GM23248 (cell line): ENCODE measurements at regions not wholly inside any gene's neighbourhood (a gene's known extent, or its start where the extent isn't known, plus 50 kb on each side); places are given as distances from the start of the nearest gene placed in this dataset.

ENCODE experiments used
- DNase-seq: peaks from one replicate; pipeline ENCODE4 v3.0.0-alpha.2; 2015
- H2AFZ ChIP-seq: fragments of 200-600 bp; sonication (generic); 2 replicates; pipeline ENCODE4 v1.6.1; 2016; ENCODE audit warnings: antibody characterized with exemption
- H3F3A ChIP-seq: fragments of 200-600 bp; sonication (generic); 2 replicates; pipeline ENCODE4 v1.6.1; 2016; ENCODE audit warnings: mild to moderate bottlenecking, antibody characterized with exemption, mixed run types; ENCODE audit not compliant: insufficient read depth
- H3K27ac ChIP-seq: fragments of 200-600 bp; sonication (generic); 2 replicates; pipeline ENCODE4 v1.5.1; 2016; ENCODE audit warnings: mild to moderate bottlenecking
- H3K27me3 ChIP-seq: fragments of 200-600 bp; sonication (generic); replicated peaks from 2 replicates; pipeline ENCODE4 v1.6.1; 2016; ENCODE audit warnings: mild to moderate bottlenecking; ENCODE audit not compliant: insufficient read depth
- H3K36me3 ChIP-seq: fragments of 200-600 bp; sonication (generic); 2 replicates; pipeline ENCODE4 v1.6.1; 2016; ENCODE audit warnings: low read depth, mild to moderate bottlenecking
- H3K4me1 ChIP-seq: fragments of 200-600 bp; sonication (generic); 2 replicates; pipeline ENCODE4 v1.6.1; 2016; ENCODE audit warnings: mild to moderate bottlenecking; ENCODE audit not compliant: insufficient read depth
- H3K4me2 ChIP-seq: fragments of 200-600 bp; sonication (generic); one replicate; pipeline ENCODE4 v1.6.1; 2016; ENCODE audit warnings: mild to moderate bottlenecking; ENCODE audit not compliant: unreplicated experiment
- H3K4me3 ChIP-seq: fragments of 200-600 bp; sonication (generic); 2 replicates; pipeline ENCODE4 v1.5.1; 2016; ENCODE audit warnings: mild to moderate bottlenecking
- H3K79me2 ChIP-seq: fragments of 200-600 bp; sonication (generic); 2 replicates; pipeline ENCODE4 v1.6.1; 2016; ENCODE audit warnings: mild to moderate bottlenecking; ENCODE audit not compliant: insufficient read depth
- H3K9ac ChIP-seq: fragments of 200-600 bp; sonication (generic); 2 replicates; pipeline ENCODE4 v1.6.1; 2016; ENCODE audit warnings: mild to moderate bottlenecking
- H3K9me2 ChIP-seq: fragments of 200-600 bp; sonication (generic); 2 replicates; pipeline ENCODE4 v1.6.1; 2016; ENCODE audit warnings: mixed run types, mild to moderate bottlenecking, moderate library complexity; ENCODE audit not compliant: insufficient read depth
- H3K9me3 ChIP-seq: fragments of 200-600 bp; sonication (generic); one replicate; pipeline ENCODE4 v1.6.1; 2017; ENCODE audit warnings: low read depth
- H4K20me1 ChIP-seq: fragments of 200-600 bp; sonication (generic); 2 replicates; pipeline ENCODE4 v1.6.0; 2016; ENCODE audit not compliant: insufficient read depth
- EZH2 ChIP-seq: fragments of 200-600 bp; sonication (generic); IDR thresholded peaks from 2 replicates; pipeline ENCODE4 v1.6.1; 2018; ENCODE audit warnings: antibody characterized with exemption, mild to moderate bottlenecking; ENCODE audit not compliant: insufficient read depth, poor library complexity, severe bottlenecking
- EZH2phosphoT487 ChIP-seq: fragments of 200-600 bp; sonication (generic); IDR thresholded peaks from 2 replicates; pipeline ENCODE4 v1.6.1; 2018; ENCODE audit warnings: antibody characterized with exemption, moderate library complexity, mild to moderate bottlenecking, low read depth; ENCODE audit not compliant: insufficient read depth
- WGBS, 2 experiments: methylation state at CpG; one replicate each; pipeline ENCODE4 v1.1.6; 2015 to 2017; ENCODE audit warnings: low lambda C conversion rate in 2 of 2, low coverage in 1 of 2; ENCODE audit errors: missing lambda C conversion rate in 2 of 2; 5-methylcytosine and 5-hydroxymethylcytosine counted together
- in situ Hi-C: fragments of 300-500 bp; cut with MboI; formaldehyde crosslinking; loops from 2 replicates; pipeline ENCODE4 v1.15.0; 2020

GRCh38 chr16:86158688-86159360 is 259.9 kb downstream of the IRF8 start:
- Histone ChIP-seq H4K20me1 (no peaks in the 10 kb centered on the region), H3K9me2 (no peaks in the 10 kb centered on the region), H3K4me1 (no peaks in the 10 kb centered on the region), H3K27ac (no peak overlapping the region), H2AFZ (no peak overlapping the region), H3K36me3 (no peaks in the 10 kb centered on the region), H3K4me2 (no peak overlapping the region), H3K4me3 (no peak overlapping the region), H3K9me3 (no peaks in the 10 kb centered on the region), H3K9ac (no peak overlapping the region), H3K79me2 (no peaks in the 10 kb centered on the region), H3K27me3 (peaks cover 43% of the 10 kb centered on the region), H3F3A (no peaks in the 10 kb centered on the region)
- 46 to 49% methylated on average over 10 of the region's 10 CpGs for WGBS, 2 experiments
- in situ Hi-C loops, result no loop called here
- DNase-seq, result no peak
- TF ChIP-seq EZH2 (no peak), EZH2phosphoT487 (no peak)

- no peaks in the 10 kb centered on the region for H3K9me2 ChIP-seq
- in situ Hi-C loops, result no loop called here
- H3K4me1 ChIP-seq, result no peaks in the 10 kb centered on the region
- 19 to 29% methylated on average over 2 of the region's 2 CpGs for WGBS, 2 experiments
- no peak overlapping the region for H3K27ac ChIP-seq
- TF ChIP-seq EZH2, result no peak
- TF ChIP-seq EZH2phosphoT487, result no peak
- H3F3A ChIP-seq, result no peaks in the 10 kb centered on the region
- peaks cover 22% of the 10 kb centered on the region for H3K27me3 ChIP-seq
- H3K36me3 ChIP-seq, result no peaks in the 10 kb centered on the region
- DNase-seq, result no peak
- H3K4me3 ChIP-seq, result no peak overlapping the region
- H3K79me2 ChIP-seq, result no peaks in the 10 kb centered on the region
- H4K20me1 ChIP-seq, result no peaks in the 10 kb centered on the region
- no peak overlapping the region for H3K4me2 ChIP-seq
- peaks cover 4% of the 10 kb centered on the region for H3K9me3 ChIP-seq
- no peak overlapping the region for H2AFZ ChIP-seq
- H3K9ac ChIP-seq, result no peak overlapping the region
Observed at GRCh38 chr16:86165479-86165878, 266.5 kb downstream of the IRF8 start.

DNA sequence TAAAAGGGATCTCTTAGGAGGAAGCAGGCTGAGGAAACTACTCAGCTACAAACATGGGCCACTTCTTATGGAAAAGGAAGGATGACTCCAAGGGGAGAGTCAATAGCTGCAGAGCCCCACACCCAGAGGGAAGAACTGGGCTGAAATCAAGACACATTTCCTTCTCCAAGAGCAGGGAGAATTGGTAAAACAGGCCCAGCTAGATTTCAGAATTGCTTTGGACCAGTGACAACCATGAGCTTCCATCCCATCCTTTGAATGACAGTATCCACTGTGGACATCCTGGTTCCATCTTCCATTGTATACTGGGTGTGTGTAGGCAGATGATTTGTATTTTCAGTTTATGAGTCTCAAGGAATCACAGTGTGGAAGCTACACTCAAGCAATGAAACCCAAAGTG is 267.5 kb downstream of the IRF8 start:
- Histone ChIP-seq H3K9ac (no peak overlapping the region), H3K9me2 (no peaks in the 10 kb centered on the region), H3K9me3 (peaks cover 4% of the 10 kb centered on the region), H3K4me1 (no peaks in the 10 kb centered on the region), H3K4me2 (no peak overlapping the region), H3F3A (no peaks in the 10 kb centered on the region), H3K27me3 (peaks cover 22% of the 10 kb centered on the region), H2AFZ (no peak overlapping the region), H3K4me3 (no peak overlapping the region), H4K20me1 (no peaks in the 10 kb centered on the region), H3K36me3 (no peaks in the 10 kb centered on the region), H3K79me2 (no peaks in the 10 kb centered on the region), H3K27ac (no peak overlapping the region)
- in situ Hi-C loops, result no loop called here
- no peak for TF ChIP-seq EZH2phosphoT487
- no peak for TF ChIP-seq EZH2
- DNase-seq, result no peak

DNA sequence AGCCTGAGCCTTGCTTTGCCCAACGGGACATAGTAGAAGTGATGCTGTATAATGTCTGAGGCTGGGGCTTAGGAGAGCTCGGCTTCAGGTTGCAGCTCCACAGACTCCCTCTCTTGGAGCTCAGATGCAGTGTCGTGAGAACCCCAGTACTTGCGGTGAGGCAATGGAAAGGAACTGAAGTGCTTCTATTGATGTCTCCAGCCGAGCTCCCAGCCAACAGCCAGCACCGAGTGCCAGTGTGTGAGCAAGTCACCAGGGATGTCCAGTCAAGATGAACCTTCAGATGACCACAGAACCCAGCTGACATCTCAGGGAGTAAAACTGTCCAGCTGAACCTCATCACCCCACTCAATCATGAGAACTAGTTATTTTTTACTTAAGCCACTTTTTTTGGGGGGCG is 268.1 kb downstream of the IRF8 start:
- Histone ChIP-seq H3K27ac (no peak overlapping the region), H3K9me2 (no peaks in the 10 kb centered on the region), H3K79me2 (no peaks in the 10 kb centered on the region), H3K9me3 (peaks cover 4% of the 10 kb centered on the region), H4K20me1 (no peaks in the 10 kb centered on the region), H3K36me3 (no peaks in the 10 kb centered on the region), H2AFZ (no peak overlapping the region), H3K9ac (no peak overlapping the region), H3F3A (no peaks in the 10 kb centered on the region), H3K4me3 (no peak overlapping the region), H3K4me1 (no peaks in the 10 kb centered on the region), H3K4me2 (no peak overlapping the region), H3K27me3 (peaks cover 22% of the 10 kb centered on the region)
- DNase-seq, result peak; percentile 24
- in situ Hi-C loops, result no loop called here
- 12 to 15% methylated on average over 7 of the region's 7 CpGs for WGBS, 2 experiments
- TF ChIP-seq EZH2phosphoT487 (no peak), EZH2 (no peak)

DNA sequence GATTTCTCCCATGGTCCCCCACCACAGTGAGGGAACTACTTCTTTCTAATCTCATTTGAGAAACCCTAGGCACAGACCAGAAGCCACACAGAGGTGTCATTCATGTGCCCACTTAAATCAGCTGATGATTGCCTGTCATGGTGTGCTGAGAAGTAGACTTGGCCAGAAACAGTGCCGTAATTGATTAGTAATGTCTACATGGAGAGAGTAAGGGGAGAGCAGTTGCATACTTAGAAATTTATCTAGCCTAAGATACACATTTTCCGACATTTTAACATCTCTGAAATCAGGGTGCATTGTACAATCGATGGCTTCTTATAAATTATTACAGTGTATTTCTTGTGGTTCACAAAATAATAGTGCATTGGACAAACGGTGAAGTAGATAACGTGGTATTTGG is 271.8 kb downstream of the IRF8 start:
- no peak overlapping the region for H2AFZ ChIP-seq
- no peak for TF ChIP-seq EZH2phosphoT487
- no peak for TF ChIP-seq EZH2

More for the DNA sequence above, 271.8 kb downstream of the IRF8 start:
- no peaks in the 10 kb centered on the region for H3K36me3 ChIP-seq
- no peak overlapping the region for H3K4me3 ChIP-seq
- H4K20me1 ChIP-seq, result no peaks in the 10 kb centered on the region
- H3K27ac ChIP-seq, result no peak overlapping the region
- peaks cover 41% of the 10 kb centered on the region for H3K27me3 ChIP-seq
- no peaks in the 10 kb centered on the region for H3F3A ChIP-seq
- DNase-seq, result no peak
- no peak overlapping the region for H3K9ac ChIP-seq
- peaks cover 4% of the 10 kb centered on the region for H3K9me3 ChIP-seq
- in situ Hi-C loops, result no loop called here
- no peaks in the 10 kb centered on the region for H3K79me2 ChIP-seq
- WGBS, 2 experiments, result 69% methylated on average over 5 of the region's 5 CpGs
- no peaks in the 10 kb centered on the region for H3K4me1 ChIP-seq
- H3K4me2 ChIP-seq, result no peak overlapping the region
- H3K9me2 ChIP-seq, result no peaks in the 10 kb centered on the region
